ENCODE measurements at regions not wholly inside any gene's neighbourhood (a gene's known extent, or its start where the extent isn't known, plus 50 kb on each side); places are given as distances from the start of the nearest gene placed in this dataset.

GRCh38 chr10:65197935-65198334 is 1676.7 kb downstream of the REEP3 start (continued):
- no peak for TF ChIP-seq PAXIP1 (CRISPR knock-in tag; conservative IDR thresholded peaks at IDR 0.05)
- TF ChIP-seq PPARG (CRISPR knock-in tag; conservative IDR thresholded peaks at IDR 0.05), result no peak

GRCh38 chr10:65201491-65201890 is 1680.3 kb downstream of the REEP3 start:
- FAIRE-seq (no peak), ATAC-seq (no peak), DNase-seq (ENCODE audit: low spot score) (no peak)
- TF ChIP-seq PRDM4 (CRISPR knock-in tag; IDR thresholded peaks at IDR 0.05; ENCODE audit: borderline replicate concordance), result no peak
- no peak for TF ChIP-seq LRRFIP1 (CRISPR knock-in tag; conservative IDR thresholded peaks at IDR 0.05)
- TF ChIP-seq HOXA9 (CRISPR knock-in tag; IDR thresholded peaks at IDR 0.05; ENCODE audit: borderline replicate concordance), result no peak
- no peak for TF ChIP-seq PBX2 (CRISPR knock-in tag; IDR thresholded peaks at IDR 0.05)
- no peak for TF ChIP-seq ESRRA (CRISPR knock-in tag; IDR thresholded peaks at IDR 0.05; ENCODE audit: low read depth)
- TF ChIP-seq ZNF772 (CRISPR knock-in tag; IDR thresholded peaks at IDR 0.05), result no peak
- no peak overlapping the region for H3K4me2 ChIP-seq (ENCODE audit: low read depth, low read length)
- no peak overlapping the region for H2AFZ ChIP-seq (ENCODE audit: low read length)
- H3K27ac ChIP-seq (ENCODE audit: extremely low read length, insufficient read depth, low read length), result no peak overlapping the region
- 19% methylated on average over 3 of the region's 3 CpGs for WGBS (ENCODE audit: low lambda C conversion rate)
- H3K27me3 ChIP-seq (ENCODE audit: control insufficient read depth in 1 of 2, insufficient read depth in 2 of 2, low read length in 2 of 2), result no peaks in the 10 kb centered on the region
- H3K4me3 ChIP-seq (replicated peaks in 1 of 3; ENCODE audit: insufficient read depth in 1 of 3, low read depth in 2 of 3, low read length in 3 of 3), result no peak overlapping the region
- H3K9me3 ChIP-seq (ENCODE audit: low read length), result no peaks in the 10 kb centered on the region
- intact Hi-C loops (cut with micrococcal nuclease; ENCODE audit: unreplicated experiment), result no loop called here
- no peak overlapping the region for H3K9ac ChIP-seq (ENCODE audit: insufficient read depth, low read depth, low read length)
- CTCF ChIA-PET (ENCODE audit: low intra/inter-chr PET ratio, low total read pairs), result no interaction called here
- in situ Hi-C loops (cut with HindIII; ENCODE audit: extremely low pct_ligation_motif_present, low pct_unique_long_range_greater_than_20kb), result no loop called here
- no TSS peak for BruUV-seq (replicated peaks)
- no peaks in the 10 kb centered on the region for H3K4me1 ChIP-seq (ENCODE audit: insufficient read depth, low read length)
- no peaks in the 10 kb centered on the region for H3K36me3 ChIP-seq (replicated peaks in 1 of 2; ENCODE audit: control insufficient read depth in 1 of 2, insufficient read depth in 2 of 2, low read length in 2 of 2)
- no peaks in the 10 kb centered on the region for H4K20me1 ChIP-seq (ENCODE audit: insufficient read depth, low read length)
- H3K79me2 ChIP-seq (ENCODE audit: insufficient read depth, low read length), result no peaks in the 10 kb centered on the region
- POLR2A ChIA-PET, result no interaction called here

All from HepG2 (cell line).